ENCODE measurements at regions not wholly inside any gene's neighbourhood (a gene's known extent, or its start where the extent isn't known, plus 50 kb on each side); places are given as distances from the start of the nearest gene placed in this dataset.
"Not testable (repeated sequence)": the region's sequence is repeated elsewhere in the genome, so short reads cannot be mapped to it uniquely, and the experiment has no call there.

GRCh38 chr12:124070394-124071074 is 97.5 kb downstream of the ZNF664 start:
- peak; percentile 13 for DNase-seq (ENCODE audit: low read depth, low spot score)
- H3K9me1 ChIP-seq (ENCODE audit: control insufficient read depth, extremely low read depth, insufficient read depth, low read length); H3K79me2 ChIP-seq (ENCODE audit: control insufficient read depth, insufficient read depth, low read length); H3K9me3 ChIP-seq (ENCODE audit: control insufficient read depth, low read depth, low read length); H4K20me1 ChIP-seq (ENCODE audit: control insufficient read depth, extremely low read depth, insufficient read depth, low read length); H3K9ac ChIP-seq (ENCODE audit: control insufficient read depth, extremely low read depth, insufficient read depth, low read length); H3K36me3 ChIP-seq (ENCODE audit: control insufficient read depth in 2 of 2, extremely low read depth in 1 of 2, insufficient read depth in 2 of 2, low read length in 2 of 2); dilution Hi-C loops (cut with MboI; ENCODE audit: extremely low pct_ligation_motif_present, low sequenced_read_pairs); H2AFZ ChIP-seq (ENCODE audit: control insufficient read depth, low read length); H3K27ac ChIP-seq (ENCODE audit: control insufficient read depth, insufficient read depth, low read length); H3K4me2 ChIP-seq (ENCODE audit: control insufficient read depth, extremely low read depth, insufficient read depth, low read depth, low read length); H3K4me3 ChIP-seq (ENCODE audit: control insufficient read depth in 2 of 3, extremely low read depth in 1 of 3, insufficient read depth in 2 of 3, low read depth in 1 of 3, low read length in 3 of 3); H3K27me3 ChIP-seq (ENCODE audit: control insufficient read depth, extremely low read depth, insufficient read depth, low read length); H3K4me1 ChIP-seq (ENCODE audit: control insufficient read depth, extremely low read depth, insufficient read depth, low read length); FAIRE-seq: not testable (repeated sequence)

- no peaks in the 10 kb centered on the region for H4K20me1 ChIP-seq (ENCODE audit: control insufficient read depth, extremely low read depth, insufficient read depth, low read length)
- no peak overlapping the region for H3K9ac ChIP-seq (ENCODE audit: control insufficient read depth, extremely low read depth, insufficient read depth, low read length)
- no peak for FAIRE-seq
- no peaks in the 10 kb centered on the region for H3K9me1 ChIP-seq (ENCODE audit: control insufficient read depth, extremely low read depth, insufficient read depth, low read length)
- no peaks in the 10 kb centered on the region for H3K79me2 ChIP-seq (ENCODE audit: control insufficient read depth, insufficient read depth, low read length)
- H3K27ac ChIP-seq (ENCODE audit: control insufficient read depth, insufficient read depth, low read length): no peak overlapping the region
- H2AFZ ChIP-seq (ENCODE audit: control insufficient read depth, low read length): no peak overlapping the region
- H3K9me3 ChIP-seq (ENCODE audit: control insufficient read depth, low read depth, low read length): no peaks in the 10 kb centered on the region
- no peaks in the 10 kb centered on the region for H3K36me3 ChIP-seq (ENCODE audit: control insufficient read depth in 2 of 2, extremely low read depth in 1 of 2, insufficient read depth in 2 of 2, low read length in 2 of 2)
- DNase-seq (ENCODE audit: low read depth, low spot score): no peak
- no peaks in the 10 kb centered on the region for H3K27me3 ChIP-seq (ENCODE audit: control insufficient read depth, extremely low read depth, insufficient read depth, low read length)
- dilution Hi-C loops (cut with MboI; ENCODE audit: extremely low pct_ligation_motif_present, low sequenced_read_pairs): no loop called here
- peaks cover 4% of the 10 kb centered on the region for H3K4me1 ChIP-seq (ENCODE audit: control insufficient read depth, extremely low read depth, insufficient read depth, low read length)
- no peak for TF ChIP-seq EZH2 (IDR thresholded peaks at IDR 0.05; ENCODE audit: low read length)
- TF ChIP-seq, protein P1, sequence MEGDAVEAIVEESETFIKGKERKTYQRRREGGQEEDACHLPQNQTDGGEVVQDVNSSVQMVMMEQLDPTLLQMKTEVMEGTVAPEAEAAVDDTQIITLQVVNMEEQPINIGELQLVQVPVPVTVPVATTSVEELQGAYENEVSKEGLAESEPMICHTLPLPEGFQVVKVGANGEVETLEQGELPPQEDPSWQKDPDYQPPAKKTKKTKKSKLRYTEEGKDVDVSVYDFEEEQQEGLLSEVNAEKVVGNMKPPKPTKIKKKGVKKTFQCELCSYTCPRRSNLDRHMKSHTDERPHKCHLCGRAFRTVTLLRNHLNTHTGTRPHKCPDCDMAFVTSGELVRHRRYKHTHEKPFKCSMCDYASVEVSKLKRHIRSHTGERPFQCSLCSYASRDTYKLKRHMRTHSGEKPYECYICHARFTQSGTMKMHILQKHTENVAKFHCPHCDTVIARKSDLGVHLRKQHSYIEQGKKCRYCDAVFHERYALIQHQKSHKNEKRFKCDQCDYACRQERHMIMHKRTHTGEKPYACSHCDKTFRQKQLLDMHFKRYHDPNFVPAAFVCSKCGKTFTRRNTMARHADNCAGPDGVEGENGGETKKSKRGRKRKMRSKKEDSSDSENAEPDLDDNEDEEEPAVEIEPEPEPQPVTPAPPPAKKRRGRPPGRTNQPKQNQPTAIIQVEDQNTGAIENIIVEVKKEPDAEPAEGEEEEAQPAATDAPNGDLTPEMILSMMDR (optimal IDR thresholded peaks at IDR 0.05 in 1 of 3, IDR thresholded peaks at IDR 0.05 in 1 of 3, conservative IDR thresholded peaks at IDR 0.05 in 1 of 3; ENCODE audit: extremely low read depth in 1 of 3, insufficient read depth in 2 of 3, low read length in 3 of 3): no peak
- H3K4me3 ChIP-seq (ENCODE audit: control insufficient read depth in 2 of 3, extremely low read depth in 1 of 3, insufficient read depth in 2 of 3, low read depth in 1 of 3, low read length in 3 of 3): no peak overlapping the region
- H3K4me2 ChIP-seq (ENCODE audit: control insufficient read depth, extremely low read depth, insufficient read depth, low read depth, low read length): no peak overlapping the region
Observed at GRCh38 chr12:124071075-124071443, 98.0 kb downstream of the ZNF664 start.

Data from keratinocyte (primary cell).